Lung (tissue), 11 donors: ENCODE measurements at regions not wholly inside any gene's neighbourhood (a gene's known extent, or its start where the extent isn't known, plus 50 kb on each side); places are given as distances from the start of the nearest gene placed in this dataset.
A peak's percentile ranks its signal among the peaks of the same experiment; 100 is the strongest.

Experiments used
- ATAC-seq: fragments of 200-7000 bp; cut with Tn5 transposase; one replicate; pipeline ENCODE4 v1.9.1; 2020; ENCODE audit warnings: moderate number of reproducible peaks; ENCODE audit not compliant: insufficient read depth, low FRiP score
- DNase-seq, 3 donors: peaks; one replicate each; pipeline ENCODE4 v3.0.0-alpha.2; 2013 to 2017
- H3K27ac ChIP-seq, 2 donors: one replicate each; pipeline ENCODE4 v1.5.1; 2013; ENCODE audit warnings: mild to moderate bottlenecking in 2 of 2, moderate library complexity in 2 of 2, control low read depth in 1 of 2, inconsistent platforms in 1 of 2, low read depth in 1 of 2, low read length in 1 of 2
- H3K27me3 ChIP-seq, 3 donors: one replicate each; pipeline ENCODE4 v1.5.1; 2013; ENCODE audit warnings: low read length in 2 of 3; ENCODE audit not compliant: control insufficient read depth in 3 of 3, insufficient read depth in 3 of 3
- H3K36me3 ChIP-seq, 4 donors: one replicate each; pipeline ENCODE4 v1.5.1; 2013; ENCODE audit warnings: low read length in 4 of 4, mild to moderate bottlenecking in 1 of 4, moderate library complexity in 1 of 4; ENCODE audit not compliant: control insufficient read depth in 4 of 4, insufficient read depth in 4 of 4
- H3K4me1 ChIP-seq, 5 donors: one replicate each; pipeline ENCODE4 v1.5.1; 2013; ENCODE audit warnings: low read length in 5 of 5, mild to moderate bottlenecking in 2 of 5, moderate library complexity in 1 of 5; ENCODE audit not compliant: control insufficient read depth in 5 of 5, insufficient read depth in 5 of 5
- H3K4me3 ChIP-seq: one replicate; pipeline ENCODE4 v1.5.1; 2013; ENCODE audit warnings: mild to moderate bottlenecking, control low read depth, moderate library complexity
- H3K9ac ChIP-seq, 2 donors: one replicate each; pipeline ENCODE4 v1.5.1; 2013; ENCODE audit warnings: low read length in 2 of 2, control low read depth in 1 of 2; ENCODE audit not compliant: insufficient read depth in 1 of 2
- H3K9me3 ChIP-seq, 4 donors: one replicate each; pipeline ENCODE4 v1.5.1; 2013; ENCODE audit warnings: low read length in 3 of 4, mild to moderate bottlenecking in 1 of 4, moderate library complexity in 1 of 4; ENCODE audit not compliant: control insufficient read depth in 4 of 4, insufficient read depth in 3 of 4
- WGBS, 2 donors: extraction: QIAGEN DNeasy Blood & Tissue Kit; methylation state at CpG; one replicate each; pipeline ENCODE4 v1.1.7; 2013; 5-methylcytosine and 5-hydroxymethylcytosine counted together
- TF ChIP-seq, protein P1 (sequence below): IDR thresholded peaks from 2 replicates; pipeline ENCODE4 v1.5.1; 2012; ENCODE audit warnings: mild to moderate bottlenecking; ENCODE audit errors: control extremely low read depth, extremely low read depth
- donor health status: control.
- donor health status: control.
- donor health status: Bipolar disorder and iron deficiency.
- donor health status: healthy.
- donor health status: DM: yes; HTN: yes; CAD: no.

DNA sequence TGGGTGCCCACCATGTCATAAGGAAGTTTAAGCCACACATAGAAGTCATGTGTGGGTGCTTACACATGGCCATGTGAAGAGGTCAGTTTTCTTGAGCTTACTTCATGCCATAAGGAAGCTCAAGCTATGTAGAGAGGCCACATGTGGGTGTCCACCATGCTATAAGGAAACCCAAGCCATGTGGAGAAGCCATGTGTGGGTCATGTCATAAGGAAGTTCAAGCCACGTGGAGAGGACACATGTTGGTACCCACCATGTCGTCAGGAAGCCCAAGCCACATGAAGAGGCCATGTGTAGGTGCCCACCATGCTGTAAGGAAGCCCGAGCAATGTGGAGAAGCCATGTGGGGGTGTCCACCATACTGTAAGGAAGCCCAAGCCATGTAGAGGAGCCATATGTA, 1089.2 kb upstream of the AUTS2 start:
- ATAC-seq: no peak

DNA sequence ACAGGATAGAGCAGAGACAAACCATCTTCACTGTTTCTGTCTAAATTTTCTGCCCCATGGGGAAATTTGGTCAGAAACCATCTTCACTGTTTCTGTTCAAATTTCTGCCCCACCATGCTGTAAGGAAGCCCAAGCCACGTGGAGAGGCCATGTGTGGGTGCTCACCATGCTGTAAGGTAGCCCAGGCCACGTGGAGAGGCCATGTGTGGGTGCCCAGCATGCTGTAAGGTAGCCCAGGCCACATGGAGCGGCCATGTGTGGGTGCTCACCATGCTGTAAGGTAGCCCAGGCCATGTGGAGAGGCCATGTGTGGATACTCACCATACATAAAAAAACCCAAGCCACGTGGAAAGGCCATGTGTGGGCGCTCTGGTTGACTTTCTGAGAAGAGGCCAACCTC, 1088.7 kb upstream of the AUTS2 start:
- H3K9ac ChIP-seq: no peak overlapping the region
- H3K9me3 ChIP-seq: peaks cover 0 to 17% (median 0%) of the 10 kb centered on the region in 4 donors
- DNase-seq: no peak
- TF ChIP-seq, protein P1, sequence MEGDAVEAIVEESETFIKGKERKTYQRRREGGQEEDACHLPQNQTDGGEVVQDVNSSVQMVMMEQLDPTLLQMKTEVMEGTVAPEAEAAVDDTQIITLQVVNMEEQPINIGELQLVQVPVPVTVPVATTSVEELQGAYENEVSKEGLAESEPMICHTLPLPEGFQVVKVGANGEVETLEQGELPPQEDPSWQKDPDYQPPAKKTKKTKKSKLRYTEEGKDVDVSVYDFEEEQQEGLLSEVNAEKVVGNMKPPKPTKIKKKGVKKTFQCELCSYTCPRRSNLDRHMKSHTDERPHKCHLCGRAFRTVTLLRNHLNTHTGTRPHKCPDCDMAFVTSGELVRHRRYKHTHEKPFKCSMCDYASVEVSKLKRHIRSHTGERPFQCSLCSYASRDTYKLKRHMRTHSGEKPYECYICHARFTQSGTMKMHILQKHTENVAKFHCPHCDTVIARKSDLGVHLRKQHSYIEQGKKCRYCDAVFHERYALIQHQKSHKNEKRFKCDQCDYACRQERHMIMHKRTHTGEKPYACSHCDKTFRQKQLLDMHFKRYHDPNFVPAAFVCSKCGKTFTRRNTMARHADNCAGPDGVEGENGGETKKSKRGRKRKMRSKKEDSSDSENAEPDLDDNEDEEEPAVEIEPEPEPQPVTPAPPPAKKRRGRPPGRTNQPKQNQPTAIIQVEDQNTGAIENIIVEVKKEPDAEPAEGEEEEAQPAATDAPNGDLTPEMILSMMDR: no peak
- H3K27ac ChIP-seq: no peak overlapping the region
- H3K4me1 ChIP-seq: no peaks in the 10 kb centered on the region
- no peak overlapping the region for H3K4me3 ChIP-seq
- ATAC-seq: no peak
- H3K36me3 ChIP-seq: no peaks in the 10 kb centered on the region
- WGBS, 2 donors: 74 to 77% methylated on average over 5 of the region's 5 CpGs
- no peaks in the 10 kb centered on the region for H3K27me3 ChIP-seq

More for the DNA sequence above, 1089.2 kb upstream of the AUTS2 start:
- Histone ChIP-seq H3K4me3 (no peak overlapping the region), H3K9me3 (peaks cover 0 to 17% (median 0%) of the 10 kb centered on the region in 4 donors), H3K27ac (no peak overlapping the region), H3K36me3 (no peaks in the 10 kb centered on the region), H3K9ac (no peak overlapping the region), H3K27me3 (no peaks in the 10 kb centered on the region), H3K4me1 (no peaks in the 10 kb centered on the region)
- WGBS, 2 donors: 71 to 89% methylated on average over 3 of the region's 3 CpGs
- DNase-seq: no peak
- TF ChIP-seq, protein P1: no peak

DNA sequence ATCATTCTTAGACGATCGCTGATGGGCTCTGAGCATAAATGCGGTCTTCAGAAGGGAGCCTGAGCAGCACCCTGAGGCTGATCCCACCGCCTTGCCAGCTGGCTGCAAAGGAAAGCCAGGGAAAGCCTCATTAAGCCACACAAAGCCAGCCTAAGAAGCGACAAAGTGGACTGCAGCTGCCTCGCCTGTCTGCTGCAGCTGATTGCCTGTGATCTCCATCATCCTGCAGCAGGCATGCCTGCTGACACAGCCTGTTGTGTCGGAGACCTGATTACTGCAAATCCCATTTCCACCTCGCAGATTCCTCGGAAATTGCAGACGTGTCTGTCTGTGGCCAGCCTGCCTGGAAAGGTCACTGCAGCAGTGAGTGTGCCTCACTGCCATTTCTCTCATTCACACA, 1087.0 kb upstream of the AUTS2 start:
- no peak overlapping the region for H3K27ac ChIP-seq
- ATAC-seq (no peak), DNase-seq (peak in 2 of 3 donors; percentile 2 to 12)
- 55 to 69% methylated on average over 10 of the region's 10 CpGs for WGBS, 2 donors
- H3K4me3 ChIP-seq: no peak overlapping the region
- no peak overlapping the region for H3K9ac ChIP-seq
- no peaks in the 10 kb centered on the region for H3K36me3 ChIP-seq
- H3K27me3 ChIP-seq: no peaks in the 10 kb centered on the region
- TF ChIP-seq, protein P1: no peak
- peaks cover 0 to 17% (median 0%) of the 10 kb centered on the region in 4 donors for H3K9me3 ChIP-seq
- H3K4me1 ChIP-seq: no peaks in the 10 kb centered on the region

DNA sequence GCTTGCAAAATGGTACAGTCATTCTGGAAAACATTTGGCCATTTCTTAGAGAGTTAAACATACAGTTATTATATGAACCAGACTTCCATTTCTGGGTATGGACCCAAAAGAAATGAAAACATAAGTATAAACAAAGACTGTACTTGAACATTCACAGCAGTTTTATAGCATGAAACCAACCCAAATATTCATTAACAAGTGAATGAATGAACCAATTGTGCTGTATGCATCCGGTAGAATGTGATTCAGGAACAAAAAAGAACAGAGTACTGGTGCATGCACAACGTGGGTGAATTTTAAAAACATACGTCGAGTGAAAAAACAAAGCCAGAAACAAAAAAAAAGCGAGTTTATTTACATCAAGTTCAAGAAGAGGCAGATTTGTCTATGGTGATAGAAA, 1085.8 kb upstream of the AUTS2 start:
- no peak for DNase-seq
- peaks cover 0 to 17% (median 0%) of the 10 kb centered on the region in 4 donors for H3K9me3 ChIP-seq
- H3K36me3 ChIP-seq: no peaks in the 10 kb centered on the region
- no peaks in the 10 kb centered on the region for H3K4me1 ChIP-seq
- ATAC-seq: no peak
- H3K27ac ChIP-seq: no peak overlapping the region
- WGBS, 2 donors: 83 to 86% methylated on average over 5 of the region's 5 CpGs
- no peak overlapping the region for H3K4me3 ChIP-seq
- no peak overlapping the region for H3K9ac ChIP-seq
- TF ChIP-seq, protein P1: no peak
- no peaks in the 10 kb centered on the region for H3K27me3 ChIP-seq
